Iris pigment epithelial cell (primary cell): ENCODE measurements at regions not wholly inside any gene's neighbourhood (a gene's known extent, or its start where the extent isn't known, plus 50 kb on each side); places are given as distances from the start of the nearest gene placed in this dataset.
A peak's percentile ranks its signal among the peaks of the same experiment; 100 is the strongest.

Experiments
- DNase-seq: peaks from one replicate; pipeline ENCODE4 v3.0.0-alpha.2; 2011; ENCODE audit warnings: low read depth

GRCh38 chr18:7482342-7482741 is 84.8 kb upstream of the PTPRM start:
- peak; percentile 45 for DNase-seq

- DNase-seq: no peak
These were observed 81.5 kb upstream of the PTPRM start for GRCh38 chr18:7485616-7486015.

GRCh38 chr18:7488571-7488970 is 78.5 kb upstream of the PTPRM start:
- no peak for DNase-seq

- no peak for DNase-seq
These were observed 77.0 kb upstream of the PTPRM start for GRCh38 chr18:7490104-7490503.

- no peak for DNase-seq
These were observed 74.7 kb upstream of the PTPRM start for GRCh38 chr18:7492385-7492784.

GRCh38 chr18:7497081-7497480 is 70.0 kb upstream of the PTPRM start:
- no peak for DNase-seq

GRCh38 chr18:7511106-7511505 is 56.0 kb upstream of the PTPRM start:
- no peak for DNase-seq

GRCh38 chr18:7512348-7512747 is 54.8 kb upstream of the PTPRM start:
- peak; percentile 5 for DNase-seq

- no peak for DNase-seq
These were observed 54.1 kb upstream of the PTPRM start for GRCh38 chr18:7512990-7513389.

GRCh38 chr18:7514796-7515440 is 52.2 kb upstream of the PTPRM start:
- no peak for DNase-seq

GRCh38 chr18:7516266-7517117 is 50.6 kb upstream of the PTPRM start:
- DNase-seq: no peak
